GM12872 (cell line): ENCODE measurements at regions not wholly inside any gene's neighbourhood (a gene's known extent, or its start where the extent isn't known, plus 50 kb on each side); places are given as distances from the start of the nearest gene placed in this dataset.

Experiments
- CTCF ChIP-seq: IDR thresholded peaks from 3 replicates; pipeline ENCODE4 v1.5.1; 2011; ENCODE audit warnings: low read depth, mild to moderate bottlenecking, low read length, moderate library complexity; ENCODE audit not compliant: insufficient read depth

- no peak for TF ChIP-seq CTCF
These were observed 99.5 kb upstream of the FAM9B start for GRCh38 chrX:9133426-9133825.

GRCh38 chrX:9134366-9134765 is 100.4 kb upstream of the FAM9B start:
- TF ChIP-seq CTCF: no peak

GRCh38 chrX:9135901-9136510 is 102.1 kb upstream of the FAM9B start:
- TF ChIP-seq CTCF: no peak

- no peak for TF ChIP-seq CTCF
These were observed 103.2 kb upstream of the FAM9B start for GRCh38 chrX:9137152-9137551.

GRCh38 chrX:9141496-9141895 is 107.6 kb upstream of the FAM9B start:
- no peak for TF ChIP-seq CTCF

- no peak for TF ChIP-seq CTCF
These were observed 110.8 kb upstream of the FAM9B start for GRCh38 chrX:9144701-9145241.

GRCh38 chrX:9146657-9147056 is 112.7 kb upstream of the FAM9B start:
- TF ChIP-seq CTCF: no peak
